Activated B cell treated with CpG ODN at 0.5 μM for 24 hours (primary cell): ENCODE measurements at regions not wholly inside any gene's neighbourhood (a gene's known extent, or its start where the extent isn't known, plus 50 kb on each side); places are given as distances from the start of the nearest gene placed in this dataset.

Experiments
- ATAC-seq: fragments of 200-7000 bp; cut with Tn5 transposase; one replicate; pipeline ENCODE4 v1.10.0; 2021; ENCODE audit warnings: low read depth, mild to moderate bottlenecking, moderate library complexity
- CTCF ChIA-PET: fragments of 350-600 bp; sonication (Branson Sonifier 250); formaldehyde crosslinking; loops from one replicate; lab custom pipeline; 2021; ENCODE audit warnings: antibody characterized with exemption; lab: Charles Lee
- POLR2A ChIA-PET: fragments of 350-600 bp; sonication (Branson Sonifier 250); formaldehyde crosslinking; loops from one replicate; lab custom pipeline; 2021; ENCODE audit warnings: antibody characterized with exemption; lab: Charles Lee
- DNase-seq: peaks from one replicate; pipeline ENCODE4 v3.0.0; 2022
- H3K27ac Mint-ChIP-seq: one replicate; pipeline ENCODE4 v1.8.0; 2020; ENCODE audit warnings: mixed read lengths
- H3K27me3 Mint-ChIP-seq: one replicate; pipeline ENCODE4 v1.8.0; 2021; ENCODE audit warnings: mixed read lengths
- H3K36me3 Mint-ChIP-seq: one replicate; pipeline ENCODE4 v1.8.0; 2021; ENCODE audit warnings: low read depth, mixed read lengths
- H3K4me1 Mint-ChIP-seq: one replicate; pipeline ENCODE4 v1.8.0; 2021; ENCODE audit warnings: mixed read lengths
- H3K4me3 Mint-ChIP-seq: one replicate; pipeline ENCODE4 v1.8.0; 2020; ENCODE audit warnings: mild to moderate bottlenecking, mixed read lengths
- H3K9me3 Mint-ChIP-seq: one replicate; pipeline ENCODE4 v1.8.0; 2020; ENCODE audit warnings: mixed read lengths
- CTCF ChIP-seq: fragments of 200-600 bp; IDR thresholded peaks from one replicate; pipeline ENCODE4 v1.8.0; 2022; ENCODE audit warnings: antibody characterized with exemption, mild to moderate bottlenecking
- intact Hi-C: fragments of 100-400 bp; cut with micrococcal nuclease; formaldehyde crosslinking; loops from one replicate; pipeline ENCODE4 v1.15.1; 2024

DNA sequence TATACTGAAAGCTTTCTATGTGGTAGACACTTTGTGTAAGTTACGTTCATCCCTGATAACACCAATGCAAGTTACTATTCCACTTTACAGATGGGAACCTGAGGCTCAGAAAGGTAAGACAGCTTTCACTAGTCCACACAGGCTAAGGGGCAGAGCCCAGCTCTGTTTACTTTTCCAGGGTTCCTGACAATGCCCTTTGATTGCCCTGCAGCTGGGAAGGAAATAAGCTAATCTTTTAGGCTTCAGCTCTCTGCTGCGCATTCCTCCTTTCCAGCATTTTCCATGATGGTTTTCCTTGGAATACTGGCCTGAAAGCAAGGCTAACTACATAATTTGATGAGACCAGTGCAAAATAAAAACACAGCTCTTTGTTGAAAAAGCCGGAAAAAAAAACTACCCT, 185.7 kb upstream of the BTG1 start:
- DNase-seq (no peak), ATAC-seq (no peak)
- Mint-ChIP-seq H3K4me3 (no peak overlapping the region), H3K36me3 (no peaks in the 10 kb centered on the region), H3K27ac (no peak overlapping the region), H3K4me1 (peaks cover 33% of the 10 kb centered on the region), H3K27me3 (no peaks in the 10 kb centered on the region), H3K9me3 (no peaks in the 10 kb centered on the region)
- POLR2A ChIA-PET, result interaction anchor here (0.9 kb wide), 1 partner anchor 185 kb away, joined by 4 read pairs; the partner anchor contains the start of gene BTG1
- CTCF ChIA-PET, result no interaction called here
- no peak for TF ChIP-seq CTCF
- intact Hi-C loops, result no loop called here

DNA sequence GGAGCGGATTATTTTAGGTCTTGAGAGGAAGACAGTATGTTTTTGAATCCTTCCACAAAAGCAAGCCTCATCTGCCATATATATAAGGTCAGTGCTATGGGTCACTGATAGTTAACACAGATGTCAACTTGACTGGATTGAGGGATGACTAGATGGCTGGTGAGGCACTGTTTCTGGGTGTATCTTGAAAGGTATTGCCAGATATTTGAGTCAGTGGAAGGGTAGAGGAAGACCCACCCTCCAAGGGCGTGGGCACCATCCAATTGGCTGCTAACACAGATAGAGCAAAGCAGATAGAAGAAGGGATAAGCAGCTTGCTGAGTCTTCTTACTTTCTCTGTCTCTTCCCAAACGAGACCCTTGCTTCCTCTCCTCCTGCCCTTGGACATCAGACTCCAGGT, 185.0 kb upstream of the BTG1 start:
- H3K27me3 Mint-ChIP-seq, result no peaks in the 10 kb centered on the region
- POLR2A ChIA-PET, result interaction anchor here (0.9 kb wide), 1 partner anchor 185 kb away, joined by 4 read pairs; the partner anchor contains the start of gene BTG1
- ATAC-seq, result no peak
- no peak for TF ChIP-seq CTCF
- H3K9me3 Mint-ChIP-seq, result peaks cover 2% of the 10 kb centered on the region
- H3K27ac Mint-ChIP-seq, result no peak overlapping the region
- peaks cover 36% of the 10 kb centered on the region for H3K4me1 Mint-ChIP-seq
- CTCF ChIA-PET, result no interaction called here
- H3K36me3 Mint-ChIP-seq, result no peaks in the 10 kb centered on the region
- no peak for DNase-seq
- no peak overlapping the region for H3K4me3 Mint-ChIP-seq
- intact Hi-C loops, result no loop called here

- intact Hi-C loops, result no loop called here
- Mint-ChIP-seq H3K4me3 (no peak overlapping the region), H3K4me1 (peaks cover 21% of the 10 kb centered on the region), H3K27ac (no peak overlapping the region), H3K36me3 (no peaks in the 10 kb centered on the region), H3K27me3 (no peaks in the 10 kb centered on the region), H3K9me3 (peaks cover 8% of the 10 kb centered on the region)
- TF ChIP-seq CTCF, result no peak
- ChIA-PET CTCF (no interaction called here), POLR2A (interaction anchor here (0.7 to 1.6 kb wide), 2 partner anchors 25 to 181 kb away, joined by 4 to 6 read pairs; partner anchors contain the start of gene BTG1)
- DNase-seq (no peak), ATAC-seq (no peak)
Observed at GRCh38 chr12:92326877-92327276, 181.2 kb upstream of the BTG1 start.

- H3K27ac Mint-ChIP-seq, result no peak overlapping the region
- ChIA-PET POLR2A (interaction anchor here (0.6 kb wide), 2 partner anchors 229 to 302 kb away, joined by 4 read pairs; no protein-coding TSS in a partner anchor), CTCF (interaction anchor here (1.7 kb wide), 1 partner anchor 15 kb away, joined by 5 read pairs; no protein-coding TSS in a partner anchor)
- H3K4me3 Mint-ChIP-seq, result no peak overlapping the region
- ATAC-seq (no peak), DNase-seq (no peak)
- H3K9me3 Mint-ChIP-seq, result peaks cover 8% of the 10 kb centered on the region
- H3K36me3 Mint-ChIP-seq, result no peaks in the 10 kb centered on the region
- H3K27me3 Mint-ChIP-seq, result no peaks in the 10 kb centered on the region
- peaks cover 21% of the 10 kb centered on the region for H3K4me1 Mint-ChIP-seq
- intact Hi-C loops, result no loop called here
- no peak for TF ChIP-seq CTCF
Observed at GRCh38 chr12:92324849-92325500, 179.3 kb upstream of the BTG1 start.

GRCh38 chr12:92312463-92312964, 166.9 kb upstream of the BTG1 start:
- intact Hi-C loops, result no loop called here
- Mint-ChIP-seq H3K27ac (no peak overlapping the region), H3K4me1 (peaks cover 2% of the 10 kb centered on the region), H3K27me3 (no peaks in the 10 kb centered on the region), H3K36me3 (peaks cover 2% of the 10 kb centered on the region), H3K4me3 (no peak overlapping the region), H3K9me3 (peaks cover 3% of the 10 kb centered on the region)
- no peak for TF ChIP-seq CTCF
- CTCF ChIA-PET, result no interaction called here
- ATAC-seq, result no peak
- POLR2A ChIA-PET, result interaction anchor here (1.0 kb wide), 1 partner anchor 18 kb away, joined by 3 read pairs; no protein-coding TSS in a partner anchor
- DNase-seq, result no peak
